ENCODE measurements at regions not wholly inside any gene's neighbourhood (a gene's known extent, or its start where the extent isn't known, plus 50 kb on each side); places are given as distances from the start of the nearest gene placed in this dataset.

DNA sequence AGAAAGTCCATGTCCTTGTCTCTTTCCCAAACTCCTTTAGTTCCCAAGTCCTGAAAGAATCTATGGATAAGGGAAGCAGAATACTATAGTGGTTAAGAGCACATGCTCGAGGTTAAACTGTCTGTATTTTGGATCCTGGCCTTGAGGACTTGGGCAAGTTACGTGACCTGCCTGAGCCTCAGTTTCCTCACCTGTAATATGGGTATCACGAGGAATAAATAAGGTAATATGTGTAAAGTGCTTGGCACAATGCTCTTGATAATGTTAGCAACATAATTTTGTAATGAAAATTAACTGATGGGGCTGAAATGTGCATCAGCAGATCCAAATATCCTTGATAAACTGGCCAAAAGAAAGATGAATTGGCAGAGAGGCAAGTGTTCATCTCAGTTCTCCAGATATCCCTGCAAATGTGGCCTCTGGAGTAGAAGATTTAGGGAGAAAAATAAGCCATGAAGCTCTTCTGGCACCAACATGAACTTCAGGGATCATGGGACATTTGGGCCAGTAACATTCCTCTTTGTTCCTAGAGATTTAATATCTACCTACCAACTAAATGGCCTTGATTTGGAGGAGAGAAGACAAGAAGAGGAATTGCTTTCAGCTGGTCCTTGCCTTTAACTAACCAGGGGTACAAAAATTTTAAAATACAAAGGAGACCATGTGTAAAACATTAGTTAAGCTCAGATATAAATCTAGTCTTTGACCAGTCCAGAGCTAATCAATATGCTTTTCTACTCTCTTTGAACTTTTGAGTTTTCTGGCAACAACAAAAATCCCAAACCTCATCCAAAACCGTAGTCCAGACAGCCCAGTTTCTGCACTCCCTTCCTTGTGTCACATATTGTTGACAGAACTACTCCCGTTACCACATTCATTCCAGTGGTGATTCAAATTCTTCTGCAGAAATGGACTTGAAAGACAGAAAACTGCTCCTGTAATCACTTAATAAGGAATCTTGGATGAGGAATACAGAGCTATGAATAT, 52.7 kb upstream of the EML4 start:
- TF ChIP-seq, protein P1, sequence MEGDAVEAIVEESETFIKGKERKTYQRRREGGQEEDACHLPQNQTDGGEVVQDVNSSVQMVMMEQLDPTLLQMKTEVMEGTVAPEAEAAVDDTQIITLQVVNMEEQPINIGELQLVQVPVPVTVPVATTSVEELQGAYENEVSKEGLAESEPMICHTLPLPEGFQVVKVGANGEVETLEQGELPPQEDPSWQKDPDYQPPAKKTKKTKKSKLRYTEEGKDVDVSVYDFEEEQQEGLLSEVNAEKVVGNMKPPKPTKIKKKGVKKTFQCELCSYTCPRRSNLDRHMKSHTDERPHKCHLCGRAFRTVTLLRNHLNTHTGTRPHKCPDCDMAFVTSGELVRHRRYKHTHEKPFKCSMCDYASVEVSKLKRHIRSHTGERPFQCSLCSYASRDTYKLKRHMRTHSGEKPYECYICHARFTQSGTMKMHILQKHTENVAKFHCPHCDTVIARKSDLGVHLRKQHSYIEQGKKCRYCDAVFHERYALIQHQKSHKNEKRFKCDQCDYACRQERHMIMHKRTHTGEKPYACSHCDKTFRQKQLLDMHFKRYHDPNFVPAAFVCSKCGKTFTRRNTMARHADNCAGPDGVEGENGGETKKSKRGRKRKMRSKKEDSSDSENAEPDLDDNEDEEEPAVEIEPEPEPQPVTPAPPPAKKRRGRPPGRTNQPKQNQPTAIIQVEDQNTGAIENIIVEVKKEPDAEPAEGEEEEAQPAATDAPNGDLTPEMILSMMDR (IDR thresholded peaks at IDR 0.05) = no peak
- no peak for TF ChIP-seq POLR2AphosphoS5 (IDR thresholded peaks at IDR 0.05; ENCODE audit: low read depth, low read length)
- TF ChIP-seq, protein P2, sequence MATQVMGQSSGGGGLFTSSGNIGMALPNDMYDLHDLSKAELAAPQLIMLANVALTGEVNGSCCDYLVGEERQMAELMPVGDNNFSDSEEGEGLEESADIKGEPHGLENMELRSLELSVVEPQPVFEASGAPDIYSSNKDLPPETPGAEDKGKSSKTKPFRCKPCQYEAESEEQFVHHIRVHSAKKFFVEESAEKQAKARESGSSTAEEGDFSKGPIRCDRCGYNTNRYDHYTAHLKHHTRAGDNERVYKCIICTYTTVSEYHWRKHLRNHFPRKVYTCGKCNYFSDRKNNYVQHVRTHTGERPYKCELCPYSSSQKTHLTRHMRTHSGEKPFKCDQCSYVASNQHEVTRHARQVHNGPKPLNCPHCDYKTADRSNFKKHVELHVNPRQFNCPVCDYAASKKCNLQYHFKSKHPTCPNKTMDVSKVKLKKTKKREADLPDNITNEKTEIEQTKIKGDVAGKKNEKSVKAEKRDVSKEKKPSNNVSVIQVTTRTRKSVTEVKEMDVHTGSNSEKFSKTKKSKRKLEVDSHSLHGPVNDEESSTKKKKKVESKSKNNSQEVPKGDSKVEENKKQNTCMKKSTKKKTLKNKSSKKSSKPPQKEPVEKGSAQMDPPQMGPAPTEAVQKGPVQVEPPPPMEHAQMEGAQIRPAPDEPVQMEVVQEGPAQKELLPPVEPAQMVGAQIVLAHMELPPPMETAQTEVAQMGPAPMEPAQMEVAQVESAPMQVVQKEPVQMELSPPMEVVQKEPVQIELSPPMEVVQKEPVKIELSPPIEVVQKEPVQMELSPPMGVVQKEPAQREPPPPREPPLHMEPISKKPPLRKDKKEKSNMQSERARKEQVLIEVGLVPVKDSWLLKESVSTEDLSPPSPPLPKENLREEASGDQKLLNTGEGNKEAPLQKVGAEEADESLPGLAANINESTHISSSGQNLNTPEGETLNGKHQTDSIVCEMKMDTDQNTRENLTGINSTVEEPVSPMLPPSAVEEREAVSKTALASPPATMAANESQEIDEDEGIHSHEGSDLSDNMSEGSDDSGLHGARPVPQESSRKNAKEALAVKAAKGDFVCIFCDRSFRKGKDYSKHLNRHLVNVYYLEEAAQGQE (IDR thresholded peaks at IDR 0.05; ENCODE audit: insufficient read depth in 1 of 2, low read depth in 2 of 2, low read length in 1 of 2) = no peak
- no peak for TF ChIP-seq TCF7L2 (IDR thresholded peaks at IDR 0.05; ENCODE audit: low read depth, low read length)
- TF ChIP-seq SIN3A (IDR thresholded peaks at IDR 0.05; ENCODE audit: borderline replicate concordance, insufficient read depth, low read depth, low read length) = no peak
